HEK293 (cell line): ENCODE measurements at regions not wholly inside any gene's neighbourhood (a gene's known extent, or its start where the extent isn't known, plus 50 kb on each side); places are given as distances from the start of the nearest gene placed in this dataset.

Experiments used
- ATF2 ChIP-seq: fragments of 450-650 bp; formaldehyde crosslinking; IDR thresholded peaks from 2 replicates; pipeline ENCODE4 v1.5.1; 2016; ENCODE audit warnings: missing biosample characterization, missing genetic modification characterization, low read depth
- GLIS2 ChIP-seq: fragments of 450-650 bp; formaldehyde crosslinking; IDR thresholded peaks from 2 replicates; pipeline ENCODE4 v1.5.1; 2016; ENCODE audit warnings: missing biosample characterization, missing genetic modification characterization
- IKZF3 ChIP-seq: fragments of 450-650 bp; IDR thresholded peaks from 2 replicates; pipeline ENCODE4 v1.5.0; 2018; ENCODE audit warnings: missing biosample characterization, mild to moderate bottlenecking, missing genetic modification characterization, moderate library complexity
- KLF1 ChIP-seq: fragments of 450-650 bp; formaldehyde crosslinking; IDR thresholded peaks from 2 replicates; pipeline ENCODE4 v1.5.1; 2016; ENCODE audit warnings: missing biosample characterization, missing genetic modification characterization
- KLF8 ChIP-seq: fragments of 450-650 bp; formaldehyde crosslinking; IDR thresholded peaks from 2 replicates; pipeline ENCODE4 v1.5.1; 2016; ENCODE audit warnings: missing biosample characterization, missing genetic modification characterization
- OVOL3 ChIP-seq: fragments of 450-650 bp; formaldehyde crosslinking; IDR thresholded peaks from 2 replicates; pipeline ENCODE4 v1.5.1; 2016; ENCODE audit warnings: missing biosample characterization, missing genetic modification characterization
- SCRT2 ChIP-seq: fragments of 450-650 bp; formaldehyde crosslinking; IDR thresholded peaks from 2 replicates; pipeline ENCODE4 v1.5.1; 2016; ENCODE audit warnings: missing biosample characterization, missing genetic modification characterization
- SETDB1 ChIP-seq: IDR thresholded peaks from one replicate; pipeline ENCODE4 v1.6.1; 2017; ENCODE audit warnings: mild to moderate bottlenecking, low read length, moderate library complexity, mixed read lengths; ENCODE audit not compliant: insufficient read length
- SP2 ChIP-seq: fragments of 450-650 bp; formaldehyde crosslinking; IDR thresholded peaks from 2 replicates; pipeline ENCODE4 v1.5.1; 2016; ENCODE audit warnings: missing biosample characterization, missing genetic modification characterization
- SP3 ChIP-seq: fragments of 450-650 bp; formaldehyde crosslinking; IDR thresholded peaks from 2 replicates; pipeline ENCODE4 v1.5.1; 2016; ENCODE audit warnings: missing biosample characterization, missing genetic modification characterization
- TSHZ1 ChIP-seq: fragments of 450-650 bp; formaldehyde crosslinking; IDR thresholded peaks from 2 replicates; pipeline ENCODE4 v1.5.1; 2016; ENCODE audit warnings: missing biosample characterization, missing genetic modification characterization, borderline replicate concordance
- ZBTB21 ChIP-seq: fragments of 450-650 bp; formaldehyde crosslinking; IDR thresholded peaks from 2 replicates; pipeline ENCODE4 v1.5.1; 2017; ENCODE audit warnings: missing biosample characterization, missing genetic modification characterization
- ZNF10 ChIP-seq: fragments of 450-650 bp; formaldehyde crosslinking; IDR thresholded peaks from 2 replicates; pipeline ENCODE4 v1.5.1; 2017; ENCODE audit warnings: missing biosample characterization, missing genetic modification characterization
- ZNF157 ChIP-seq: fragments of 450-650 bp; formaldehyde crosslinking; IDR thresholded peaks from 2 replicates; pipeline ENCODE4 v1.5.1; 2016; ENCODE audit warnings: missing biosample characterization, missing genetic modification characterization
- ZNF292 ChIP-seq: fragments of 450-650 bp; formaldehyde crosslinking; IDR thresholded peaks from 2 replicates; pipeline ENCODE4 v1.5.1; 2016; ENCODE audit warnings: low read depth, missing biosample characterization, missing genetic modification characterization, borderline replicate concordance
- ZNF488 ChIP-seq: fragments of 450-650 bp; formaldehyde crosslinking; IDR thresholded peaks from 2 replicates; pipeline ENCODE4 v1.5.1; 2016; ENCODE audit warnings: missing biosample characterization, missing genetic modification characterization
- ZNF544 ChIP-seq: fragments of 450-650 bp; formaldehyde crosslinking; IDR thresholded peaks from 2 replicates; pipeline ENCODE4 v1.5.0; 2017; ENCODE audit warnings: missing biosample characterization, missing genetic modification characterization
- ZNF560 ChIP-seq: fragments of 450-650 bp; formaldehyde crosslinking; IDR thresholded peaks from 2 replicates; pipeline ENCODE4 v1.5.1; 2017; ENCODE audit warnings: missing biosample characterization, missing genetic modification characterization, borderline replicate concordance
- ZNF639 ChIP-seq: fragments of 450-650 bp; formaldehyde crosslinking; IDR thresholded peaks from 2 replicates; pipeline ENCODE4 v1.5.1; 2016; ENCODE audit warnings: missing biosample characterization, missing genetic modification characterization
- ZNF785 ChIP-seq: fragments of 450-650 bp; formaldehyde crosslinking; IDR thresholded peaks from 2 replicates; pipeline ENCODE4 v1.5.1; 2016; ENCODE audit warnings: missing biosample characterization, missing genetic modification characterization
- TF ChIP-seq, protein P1 (sequence below): fragments of 450-650 bp; formaldehyde crosslinking; IDR thresholded peaks from 2 replicates; pipeline ENCODE4 v1.5.1; 2016; ENCODE audit warnings: missing biosample characterization, missing genetic modification characterization
- TF ChIP-seq, protein P2 (sequence below): fragments of 450-650 bp; formaldehyde crosslinking; IDR thresholded peaks from 2 replicates; pipeline ENCODE4 v1.5.1; 2016; ENCODE audit warnings: missing biosample characterization, missing genetic modification characterization
- TF ChIP-seq, protein P3 (sequence below): fragments of 450-650 bp; formaldehyde crosslinking; IDR thresholded peaks from 2 replicates; pipeline ENCODE4 v1.5.1; 2016; ENCODE audit warnings: missing biosample characterization, missing genetic modification characterization
- TF ChIP-seq, protein P4 (sequence below): fragments of 450-650 bp; formaldehyde crosslinking; IDR thresholded peaks from 2 replicates; pipeline ENCODE4 v1.5.1; 2016; ENCODE audit warnings: missing biosample characterization, missing genetic modification characterization

DNA sequence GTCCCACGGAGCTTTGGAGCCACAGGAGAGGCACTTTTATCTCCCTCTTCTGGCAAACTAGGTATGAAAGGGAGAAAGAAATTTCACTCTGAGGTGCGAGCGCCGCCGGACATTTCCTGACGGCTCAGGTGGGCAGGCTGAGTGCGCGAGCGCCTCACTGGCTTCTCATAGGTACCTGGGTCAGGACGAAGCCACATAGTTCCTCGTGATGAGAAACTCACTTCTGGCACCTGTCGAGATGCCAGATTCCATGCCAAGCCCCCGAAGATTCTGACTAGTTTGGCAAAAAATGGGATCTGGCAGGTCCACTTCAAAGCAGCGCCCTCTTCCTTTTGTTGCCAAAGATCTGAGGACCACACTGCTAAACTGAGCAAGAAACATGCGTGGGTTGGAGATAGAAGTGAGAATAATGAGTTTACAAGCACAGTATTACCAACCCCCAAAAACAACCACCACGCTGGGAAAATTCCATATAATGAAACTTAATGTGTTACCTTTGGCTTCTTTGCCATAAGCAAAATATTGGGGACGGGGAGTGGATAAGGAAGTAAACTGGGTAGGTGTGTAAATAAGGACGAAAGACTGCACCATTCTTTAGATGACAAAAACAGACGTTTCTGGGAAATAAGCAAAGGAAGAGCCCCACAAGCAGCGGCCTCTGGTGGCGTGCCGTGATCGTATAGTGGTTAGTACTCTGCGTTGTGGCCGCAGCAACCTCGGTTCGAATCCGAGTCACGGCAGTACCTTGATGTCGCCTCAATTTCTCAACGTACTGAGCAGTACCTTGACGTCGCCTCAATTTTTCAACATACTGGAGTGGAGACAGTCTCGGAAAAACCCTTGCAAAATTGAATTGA is 89.8 kb upstream of the PRSS16 start (continued):
- TF ChIP-seq, protein P1, sequence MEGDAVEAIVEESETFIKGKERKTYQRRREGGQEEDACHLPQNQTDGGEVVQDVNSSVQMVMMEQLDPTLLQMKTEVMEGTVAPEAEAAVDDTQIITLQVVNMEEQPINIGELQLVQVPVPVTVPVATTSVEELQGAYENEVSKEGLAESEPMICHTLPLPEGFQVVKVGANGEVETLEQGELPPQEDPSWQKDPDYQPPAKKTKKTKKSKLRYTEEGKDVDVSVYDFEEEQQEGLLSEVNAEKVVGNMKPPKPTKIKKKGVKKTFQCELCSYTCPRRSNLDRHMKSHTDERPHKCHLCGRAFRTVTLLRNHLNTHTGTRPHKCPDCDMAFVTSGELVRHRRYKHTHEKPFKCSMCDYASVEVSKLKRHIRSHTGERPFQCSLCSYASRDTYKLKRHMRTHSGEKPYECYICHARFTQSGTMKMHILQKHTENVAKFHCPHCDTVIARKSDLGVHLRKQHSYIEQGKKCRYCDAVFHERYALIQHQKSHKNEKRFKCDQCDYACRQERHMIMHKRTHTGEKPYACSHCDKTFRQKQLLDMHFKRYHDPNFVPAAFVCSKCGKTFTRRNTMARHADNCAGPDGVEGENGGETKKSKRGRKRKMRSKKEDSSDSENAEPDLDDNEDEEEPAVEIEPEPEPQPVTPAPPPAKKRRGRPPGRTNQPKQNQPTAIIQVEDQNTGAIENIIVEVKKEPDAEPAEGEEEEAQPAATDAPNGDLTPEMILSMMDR (tag by site-specific recombination) = peak; percentile 55
- TF ChIP-seq GLIS2 (tag by site-specific recombination) (0 out of 2 replicates have a peak, but pooled peaks have one; percentile 31), ZNF157 (tag by site-specific recombination) (no peak), KLF8 (peak; percentile 80), ZNF544 (tag by site-specific recombination) (no peak), ZBTB21 (peak; percentile 27; the same call in 1 of the 2 replicates), SETDB1 (no peak), OVOL3 (tag by site-specific recombination) (no peak; the same call in 1 of the 2 replicates), ZNF785 (tag by site-specific recombination) (no peak), ZNF488 (tag by site-specific recombination) (no peak), TSHZ1 (tag by site-specific recombination) (0 out of 2 replicates have a peak, but pooled peaks have one; percentile 28), SCRT2 (no peak), ATF2 (tag by site-specific recombination) (no peak), SP3 (tag by site-specific recombination) (no peak; the same call in 1 of the 2 replicates), KLF1 (no peak; the same call in 1 of the 2 replicates), ZNF10 (tag by site-specific recombination) (no peak), ZNF639 (tag by site-specific recombination) (peak; percentile 89), ZNF292 (tag by site-specific recombination) (no peak), SP2 (tag by site-specific recombination) (no peak), ZNF560 (no peak), IKZF3 (tag by site-specific recombination) (no peak; the same call in 1 of the 2 replicates)
- TF ChIP-seq, protein P2, sequence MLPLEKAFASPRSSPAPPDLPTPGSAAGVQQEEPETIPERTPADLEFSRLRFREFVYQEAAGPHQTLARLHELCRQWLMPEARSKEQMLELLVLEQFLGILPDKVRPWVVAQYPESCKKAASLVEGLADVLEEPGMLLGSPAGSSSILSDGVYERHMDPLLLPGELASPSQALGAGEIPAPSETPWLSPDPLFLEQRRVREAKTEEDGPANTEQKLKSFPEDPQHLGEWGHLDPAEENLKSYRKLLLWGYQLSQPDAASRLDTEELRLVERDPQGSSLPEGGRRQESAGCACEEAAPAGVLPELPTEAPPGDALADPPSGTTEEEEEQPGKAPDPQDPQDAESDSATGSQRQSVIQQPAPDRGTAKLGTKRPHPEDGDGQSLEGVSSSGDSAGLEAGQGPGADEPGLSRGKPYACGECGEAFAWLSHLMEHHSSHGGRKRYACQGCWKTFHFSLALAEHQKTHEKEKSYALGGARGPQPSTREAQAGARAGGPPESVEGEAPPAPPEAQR (tag by site-specific recombination) = no peak; the same call in 1 of the 2 replicates
- TF ChIP-seq, protein P3, sequence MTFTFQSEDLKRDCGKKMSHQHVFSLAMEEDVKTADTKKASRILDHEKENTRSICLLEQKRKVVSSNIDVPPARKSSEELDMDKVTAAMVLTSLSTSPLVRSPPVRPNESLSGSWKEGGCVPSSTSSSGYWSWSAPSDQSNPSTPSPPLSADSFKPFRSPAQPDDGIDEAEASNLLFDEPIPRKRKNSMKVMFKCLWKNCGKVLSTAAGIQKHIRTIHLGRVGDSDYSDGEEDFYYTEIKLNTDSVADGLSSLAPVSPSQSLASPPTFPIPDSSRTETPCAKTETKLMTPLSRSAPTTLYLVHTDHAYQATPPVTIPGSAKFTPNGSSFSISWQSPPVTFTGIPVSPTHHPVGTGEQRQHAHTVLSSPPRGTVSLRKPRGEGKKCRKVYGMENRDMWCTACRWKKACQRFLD (tag by site-specific recombination) = no peak
- TF ChIP-seq, protein P4, sequence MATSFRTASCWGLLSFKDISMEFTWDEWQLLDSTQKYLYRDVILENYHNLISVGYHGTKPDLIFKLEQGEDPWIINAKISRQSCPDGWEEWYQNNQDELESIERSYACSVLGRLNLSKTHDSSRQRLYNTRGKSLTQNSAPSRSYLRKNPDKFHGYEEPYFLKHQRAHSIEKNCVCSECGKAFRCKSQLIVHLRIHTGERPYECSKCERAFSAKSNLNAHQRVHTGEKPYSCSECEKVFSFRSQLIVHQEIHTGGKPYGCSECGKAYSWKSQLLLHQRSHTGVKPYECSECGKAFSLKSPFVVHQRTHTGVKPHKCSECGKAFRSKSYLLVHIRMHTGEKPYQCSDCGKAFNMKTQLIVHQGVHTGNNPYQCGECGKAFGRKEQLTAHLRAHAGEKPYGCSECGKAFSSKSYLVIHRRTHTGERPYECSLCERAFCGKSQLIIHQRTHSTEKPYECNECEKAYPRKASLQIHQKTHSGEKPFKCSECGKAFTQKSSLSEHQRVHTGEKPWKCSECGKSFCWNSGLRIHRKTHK (tag by site-specific recombination) = no peak
